HT1080 (cell line): ENCODE measurements at regions not wholly inside any gene's neighbourhood (a gene's known extent, or its start where the extent isn't known, plus 50 kb on each side); places are given as distances from the start of the nearest gene placed in this dataset.

Experiments
- DNase-seq: peaks from one replicate; pipeline ENCODE4 v3.0.0-alpha.2; 2015; ENCODE audit warnings: low read depth

DNA sequence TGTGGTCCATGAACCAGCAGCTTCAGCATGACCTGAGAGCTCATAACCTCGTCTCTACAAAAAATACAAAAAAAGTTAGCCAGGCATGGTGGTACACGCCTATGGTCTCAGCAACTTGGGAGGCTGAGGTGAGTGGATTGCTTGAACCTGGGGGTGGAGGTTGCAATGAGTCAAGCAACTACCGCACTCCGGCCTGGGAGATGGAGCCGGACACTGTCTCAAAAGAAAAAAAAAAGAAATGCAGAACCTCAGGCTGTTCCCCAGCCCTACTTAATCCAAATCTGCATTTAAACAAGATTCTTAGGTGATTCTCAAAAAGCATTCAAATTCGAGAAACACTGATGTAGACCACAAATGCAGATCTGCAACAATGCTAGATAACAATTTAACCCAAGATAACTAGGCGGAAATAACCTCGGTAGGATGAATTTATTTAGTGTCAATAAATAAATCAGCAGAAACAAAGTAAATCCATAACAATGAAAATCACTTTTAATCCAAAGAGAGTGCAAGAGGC, 203.5 kb downstream of the SP3 start:
- no peak for DNase-seq

DNA sequence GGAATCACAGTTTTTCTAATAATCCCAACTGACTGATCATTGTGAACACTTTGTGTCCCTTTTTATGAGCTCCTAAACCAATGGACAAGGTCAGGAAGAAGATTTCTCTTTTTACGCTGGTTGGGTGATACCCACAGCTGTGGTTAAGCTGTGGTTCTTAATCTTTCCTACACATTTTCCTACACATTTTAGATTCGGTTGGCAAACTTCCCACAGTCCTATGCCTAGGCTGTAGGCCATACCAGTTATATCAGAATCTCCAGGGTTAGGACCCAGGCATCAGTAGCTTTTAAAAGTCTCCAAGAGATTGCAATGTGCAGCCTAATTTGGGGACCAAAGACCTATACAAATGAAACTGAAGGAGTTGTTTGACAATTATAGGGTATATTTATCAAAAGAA, 203.0 kb downstream of the SP3 start:
- no peak for DNase-seq

DNA sequence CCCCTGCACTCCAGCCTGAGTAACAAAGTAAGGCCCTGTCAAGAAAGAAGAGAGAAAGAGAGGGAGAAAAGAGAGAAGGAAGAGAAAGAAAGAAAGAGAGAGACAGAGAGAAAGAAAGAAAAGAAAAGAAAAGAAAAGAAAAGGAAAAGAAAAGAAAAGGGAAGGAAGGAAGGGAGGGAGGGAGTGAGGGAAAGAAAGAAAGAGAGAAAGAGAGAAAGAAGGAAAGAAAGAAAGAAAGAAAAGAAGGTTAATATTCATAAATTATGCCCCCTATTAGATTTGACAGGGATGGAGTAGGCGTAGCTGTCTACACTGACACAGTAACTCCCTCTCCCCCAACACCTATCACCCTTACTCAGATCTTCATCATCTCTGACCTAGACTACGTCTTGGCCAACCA, 202.3 kb downstream of the SP3 start:
- DNase-seq = no peak

DNA sequence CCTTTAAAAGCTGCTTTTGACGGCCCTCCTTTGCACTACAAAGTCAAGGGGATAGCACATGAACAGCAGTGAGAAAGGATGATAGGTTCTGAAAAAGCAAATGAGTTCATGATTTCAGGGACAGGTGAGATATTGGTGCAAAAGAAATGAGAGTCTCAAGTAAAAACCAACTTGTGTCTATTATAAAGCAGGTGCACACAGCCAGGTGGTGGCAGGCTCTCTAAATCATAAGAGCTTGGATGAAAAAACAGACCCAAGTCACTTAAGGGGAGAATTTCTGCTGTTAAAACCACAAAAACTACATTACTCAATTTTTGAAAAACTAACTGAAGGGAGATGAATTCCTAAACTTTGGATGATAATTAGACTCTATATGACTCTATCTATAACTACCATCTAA, 201.5 kb downstream of the SP3 start:
- no peak for DNase-seq

DNA sequence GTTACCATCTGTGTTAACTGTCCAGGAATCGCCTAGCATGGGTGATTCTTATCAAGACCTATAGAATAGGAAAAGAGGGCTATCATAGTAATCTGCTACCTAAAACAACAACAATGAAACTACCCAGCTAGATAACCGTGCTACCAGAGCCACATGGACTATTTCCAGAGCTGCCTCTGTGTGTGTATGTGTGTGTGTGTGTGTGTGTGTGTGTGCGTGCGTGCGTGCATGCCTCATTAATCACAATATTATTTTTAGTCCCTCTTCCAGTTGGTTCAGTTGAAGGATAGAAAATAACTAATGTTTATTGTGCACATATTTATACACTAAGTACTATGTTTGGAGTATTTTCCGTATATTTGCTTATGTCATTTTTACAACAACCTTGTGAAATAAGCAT, 201.1 kb downstream of the SP3 start:
- DNase-seq = no peak

DNA sequence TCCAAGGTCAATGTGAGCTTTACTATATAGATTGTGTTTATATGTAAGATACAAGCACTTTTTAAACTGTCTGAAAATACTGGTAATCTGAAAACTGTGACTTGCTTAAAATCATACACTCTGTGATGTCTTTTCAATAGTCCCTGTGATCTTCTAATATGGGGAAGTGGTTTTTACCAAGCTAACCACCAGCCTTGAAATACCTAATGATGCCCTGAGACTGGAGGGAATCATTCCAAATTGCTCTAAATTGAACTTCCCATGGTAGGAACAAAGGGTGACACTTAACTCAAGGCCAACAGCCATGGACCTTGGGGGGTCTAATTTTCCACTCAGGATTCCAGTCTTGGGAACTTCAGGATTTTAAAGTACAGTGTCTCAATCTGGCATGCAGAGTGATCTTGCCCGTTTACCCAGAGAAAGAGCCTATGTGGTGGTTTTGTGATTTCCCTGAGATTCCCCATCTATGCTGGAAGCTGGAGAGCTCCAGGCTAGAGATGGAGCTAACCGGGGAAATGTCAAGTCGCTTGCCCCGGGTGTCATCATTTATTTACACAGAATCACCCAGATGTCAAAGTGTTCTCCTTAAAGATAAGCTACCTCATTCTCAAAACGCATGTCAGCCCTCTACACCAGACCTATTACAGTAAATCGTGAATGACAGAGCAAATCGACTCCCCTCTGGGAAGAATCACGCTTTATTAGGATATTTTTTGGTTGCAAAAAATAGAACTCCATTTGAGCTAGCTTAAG, 198.5 kb downstream of the SP3 start:
- DNase-seq = no peak

DNA sequence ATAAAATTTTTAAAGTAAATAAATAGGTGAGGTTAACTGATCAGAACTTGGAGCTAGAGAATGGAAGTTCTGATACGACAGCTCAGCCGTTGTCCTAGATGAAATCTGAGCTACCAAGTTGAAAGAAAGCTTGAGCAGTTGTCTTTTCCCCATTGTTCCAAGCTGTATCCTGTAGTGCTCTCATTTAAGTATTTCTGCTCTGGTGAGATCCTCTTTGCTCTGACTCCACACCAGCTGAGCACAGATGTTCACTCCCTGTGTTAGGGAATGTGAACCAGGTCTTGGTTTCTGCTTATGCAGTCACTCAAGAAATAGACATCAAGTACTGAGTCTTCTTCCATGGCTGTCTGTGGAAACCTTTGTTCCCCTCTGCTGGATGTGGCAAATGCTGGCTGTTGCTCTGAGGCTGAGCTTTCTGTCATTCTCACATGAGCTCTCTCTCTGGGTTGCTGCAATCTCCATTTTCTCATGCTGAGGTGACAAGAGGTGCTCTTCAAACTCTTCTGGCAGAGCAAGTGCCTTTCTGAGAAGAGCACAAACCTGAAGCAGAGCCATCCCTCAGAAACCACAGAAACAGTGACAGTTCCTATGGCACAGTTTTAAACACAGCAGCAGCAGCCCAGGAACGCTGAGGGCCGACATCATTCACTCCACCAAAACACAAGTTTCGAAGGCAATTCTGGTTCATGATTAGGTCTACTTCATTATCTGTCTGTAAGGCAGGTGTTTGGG, 194.1 kb downstream of the SP3 start:
- DNase-seq = no peak

DNA sequence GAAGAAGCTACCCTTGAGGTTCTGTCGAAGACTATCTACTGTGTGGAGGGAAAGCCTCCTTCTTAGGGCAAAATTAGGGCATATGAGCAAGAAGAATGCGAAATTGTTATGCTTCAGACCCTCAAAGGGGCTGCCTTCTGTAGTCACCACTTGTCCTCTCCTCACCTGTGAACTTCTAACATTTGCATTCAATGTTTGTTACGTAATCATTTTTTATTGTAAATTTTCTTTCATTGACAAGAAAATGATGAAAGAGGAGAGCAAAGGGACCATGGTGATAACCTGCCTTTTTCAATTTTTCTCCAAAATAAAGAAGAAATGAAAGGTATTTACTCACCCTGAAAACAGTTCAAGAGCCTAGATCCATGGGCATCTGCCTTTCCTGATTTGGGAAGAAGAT, 193.0 kb downstream of the SP3 start:
- DNase-seq = no peak

DNA sequence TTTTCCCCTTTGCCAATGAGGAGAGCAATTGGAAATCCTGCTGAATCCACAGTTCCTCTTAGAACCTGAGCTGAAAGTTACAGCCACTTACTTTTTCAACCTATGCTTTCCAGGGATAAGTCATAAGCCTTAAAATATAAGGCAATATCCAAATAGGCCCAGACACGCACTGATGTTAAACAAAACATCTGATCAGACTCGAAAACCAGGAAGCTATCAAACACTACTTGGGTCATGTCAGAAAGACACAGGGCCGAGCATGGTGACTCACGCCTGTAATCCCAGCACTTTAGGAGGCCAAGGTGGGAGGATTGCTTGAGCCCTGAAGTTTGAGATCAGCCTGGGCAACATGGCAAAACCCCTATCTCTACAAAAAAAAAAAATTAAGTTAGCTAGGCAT, 192.1 kb downstream of the SP3 start:
- DNase-seq = peak; percentile 18

DNA sequence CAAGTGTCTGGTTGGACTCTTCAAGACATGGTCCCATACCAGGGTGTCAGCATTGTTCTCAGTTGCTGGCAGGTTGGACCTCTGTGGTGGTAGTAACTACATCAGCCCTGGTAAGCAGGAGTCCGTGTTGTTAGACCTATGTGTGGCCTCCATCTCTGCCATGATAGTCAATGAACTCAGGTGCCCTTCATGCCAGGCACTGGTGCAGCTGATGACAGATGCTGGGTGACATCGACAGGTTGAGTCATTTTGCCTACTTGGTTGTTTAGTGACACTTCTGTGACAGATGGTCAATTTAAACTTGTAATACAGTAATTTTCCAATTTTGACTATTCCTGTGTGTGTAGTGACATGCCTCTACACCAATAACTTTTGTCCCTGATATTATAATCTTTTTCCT, 189.7 kb downstream of the SP3 start:
- no peak for DNase-seq

DNA sequence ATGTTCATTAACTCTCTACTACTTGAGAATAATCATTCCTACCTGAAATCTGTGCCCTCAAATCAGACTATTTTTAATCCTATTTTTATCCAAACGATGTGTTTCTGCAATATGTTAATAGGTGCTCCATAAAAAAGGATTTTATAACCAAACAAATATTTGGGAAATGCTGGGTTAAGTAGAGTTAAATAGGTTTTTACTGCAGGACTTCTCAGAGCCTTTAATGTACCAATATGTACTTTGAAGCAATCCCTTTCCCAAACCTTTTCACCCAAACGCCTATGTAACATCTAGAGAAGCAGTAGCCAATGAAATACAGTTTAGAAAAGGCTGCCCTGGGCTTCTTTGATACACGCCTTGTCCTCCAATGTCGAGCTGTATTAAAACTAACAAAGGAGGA, 182.5 kb downstream of the SP3 start:
- DNase-seq = no peak

DNA sequence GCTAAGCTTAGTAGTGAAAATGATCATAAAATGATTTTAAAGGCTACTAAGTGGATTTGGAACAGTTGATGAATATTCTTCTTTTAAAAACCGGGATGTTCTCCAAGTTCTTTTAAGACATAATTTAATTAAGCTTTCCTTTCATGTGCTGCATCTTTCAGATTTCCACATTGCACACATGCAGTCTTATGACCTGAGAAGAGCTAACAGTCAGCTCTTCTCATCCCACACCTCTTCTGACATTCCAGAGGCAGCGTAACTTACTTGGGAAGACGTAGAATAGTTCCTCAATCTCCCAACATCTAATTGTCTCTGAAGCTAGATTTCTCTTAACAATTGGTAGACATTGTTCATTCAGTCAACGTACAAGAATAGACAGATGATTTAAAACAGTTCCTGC, 181.8 kb downstream of the SP3 start:
- DNase-seq = no peak

DNA sequence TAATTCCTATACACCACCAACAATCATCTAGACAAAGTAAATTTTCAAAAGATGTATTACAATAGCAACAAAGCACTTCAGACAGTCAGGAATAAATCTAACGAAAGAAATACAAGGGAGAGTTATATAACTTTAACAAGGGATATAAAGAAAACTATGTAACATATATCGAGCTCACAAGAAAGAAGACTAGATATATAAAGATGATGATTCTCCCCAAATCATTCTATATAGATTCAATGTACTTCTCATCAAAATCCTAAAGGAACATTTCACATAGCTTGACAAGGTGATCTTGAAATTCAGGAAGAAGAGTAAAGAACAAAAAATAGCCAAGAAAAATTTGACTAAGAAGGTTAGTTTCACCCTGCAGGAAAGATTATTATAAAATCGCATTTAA, 179.4 kb downstream of the SP3 start:
- DNase-seq = no peak

DNA sequence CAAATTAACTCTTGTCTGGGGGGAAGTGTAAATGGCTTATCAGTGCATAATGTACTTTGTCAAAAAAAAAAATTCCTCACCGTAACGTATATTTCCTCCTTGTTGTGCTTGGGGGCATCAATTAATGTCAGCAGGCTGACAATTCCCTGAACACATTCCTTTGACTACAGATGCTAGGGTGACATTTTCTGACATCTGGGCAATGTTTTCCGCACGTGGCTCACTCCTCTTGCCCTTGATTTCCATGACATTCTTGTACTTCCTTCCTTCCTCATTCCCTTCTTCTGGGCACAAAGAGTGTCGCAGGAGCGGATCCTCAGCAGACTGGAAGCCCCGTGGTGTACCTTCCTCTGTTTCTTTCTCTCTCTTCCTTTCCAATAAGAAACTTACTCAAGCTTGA, 173.7 kb downstream of the SP3 start:
- no peak for DNase-seq

DNA sequence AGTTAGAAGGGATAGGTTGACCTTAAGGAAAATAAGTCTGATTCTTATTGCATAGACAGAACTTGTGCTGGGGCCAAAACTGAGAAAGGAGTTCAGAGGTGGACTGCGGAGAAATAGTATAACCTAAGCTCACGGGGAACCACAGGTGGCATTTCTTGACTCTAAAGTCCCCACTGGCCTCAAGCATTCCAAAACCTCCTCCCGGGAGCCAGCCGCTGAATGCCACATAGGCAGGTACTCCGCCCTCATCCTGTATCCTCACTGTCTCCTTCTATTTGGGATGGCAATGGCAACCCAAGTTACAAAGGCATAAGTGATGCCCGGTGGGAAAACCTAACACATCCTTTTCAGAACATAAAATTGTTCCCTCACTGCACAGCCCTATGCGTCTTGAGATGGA, 173.0 kb downstream of the SP3 start:
- DNase-seq = no peak

DNA sequence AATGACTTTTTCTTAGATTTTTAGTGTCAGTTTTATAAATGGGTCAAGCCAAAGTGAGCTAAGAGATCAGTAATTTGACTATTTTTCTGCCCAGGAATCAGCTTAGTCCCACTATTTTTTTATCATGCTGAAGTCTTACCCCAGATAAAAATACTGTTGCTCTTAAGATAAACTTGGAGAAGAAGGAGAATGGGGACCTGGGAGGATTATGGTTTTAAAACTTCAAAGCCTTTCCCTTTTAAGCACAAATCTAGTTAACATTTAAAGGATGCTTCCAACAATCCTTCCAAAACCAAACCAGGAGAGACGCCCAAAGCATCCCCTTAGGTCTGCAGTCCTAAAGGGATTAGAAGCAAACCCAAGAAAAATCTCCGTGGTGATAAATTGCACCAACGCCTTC, 172.4 kb downstream of the SP3 start:
- no peak for DNase-seq

DNA sequence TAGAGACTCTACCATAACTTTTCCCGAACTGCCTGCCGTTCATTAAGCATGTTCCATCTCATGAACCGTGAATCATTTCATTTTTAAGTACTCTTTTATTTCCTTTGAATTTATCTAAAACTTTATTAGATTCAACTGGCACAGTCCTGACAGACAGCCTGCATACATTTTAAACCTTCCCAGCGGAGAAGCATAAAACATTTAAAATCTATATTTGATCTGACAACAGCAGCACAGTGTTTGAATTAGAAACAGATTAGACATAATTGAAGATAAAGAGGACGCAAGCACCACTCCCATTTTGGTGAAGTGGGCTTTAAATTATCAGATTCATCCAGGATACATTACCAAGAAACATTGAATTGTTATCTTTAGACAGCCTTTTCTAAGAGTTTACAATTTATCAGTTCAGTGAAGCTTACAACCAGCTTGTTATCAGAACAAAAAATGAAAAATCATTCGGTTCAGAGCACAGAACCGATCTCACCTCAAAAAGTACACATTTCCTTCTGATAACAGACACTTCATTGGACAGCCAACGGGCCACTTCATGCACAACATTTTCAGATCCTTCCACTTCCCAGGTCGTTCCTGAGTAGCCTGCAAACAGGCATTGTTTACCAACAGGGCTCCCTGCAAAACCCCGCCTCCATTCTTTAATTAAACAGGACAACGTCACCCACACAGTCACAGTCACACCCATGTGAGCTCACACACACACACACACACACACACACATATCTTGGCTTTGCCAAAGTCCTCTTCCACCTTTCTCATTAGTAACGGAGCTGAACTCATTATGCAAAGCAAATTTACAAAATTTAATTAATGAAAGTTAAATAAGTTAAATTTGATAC, 171.2 kb downstream of the SP3 start:
- no peak for DNase-seq

DNA sequence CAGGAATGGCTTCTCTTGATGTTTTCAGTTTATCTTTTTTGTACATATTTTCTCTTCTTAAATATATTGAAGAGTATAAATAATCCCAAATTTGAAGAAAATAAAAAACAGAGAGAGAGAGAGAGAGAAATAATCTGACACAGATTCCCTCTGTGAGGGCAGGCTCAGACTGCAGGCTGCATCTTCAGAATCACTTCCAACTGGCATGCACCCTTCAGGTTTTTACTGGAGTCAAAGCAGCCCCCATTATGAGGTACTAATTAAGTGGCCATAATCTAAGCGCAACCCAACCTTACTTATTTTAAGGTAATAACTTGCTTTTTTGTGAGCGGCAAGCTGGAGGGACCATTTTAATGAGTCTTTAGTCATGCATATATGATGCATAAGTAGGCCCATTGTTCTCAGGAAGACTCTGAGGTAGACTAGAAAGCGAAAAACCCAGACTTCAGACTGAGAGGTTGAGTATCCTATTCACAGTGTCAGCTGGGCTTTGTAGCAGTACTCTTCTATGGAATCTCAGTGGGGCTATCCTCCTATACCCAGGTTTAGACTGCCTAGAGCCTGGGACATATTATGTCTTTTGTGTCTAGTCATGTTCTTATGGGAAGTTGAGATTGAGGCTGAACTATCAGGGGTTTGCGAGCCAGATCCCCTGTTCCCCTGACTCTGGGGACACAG, 167.4 kb downstream of the SP3 start:
- DNase-seq = no peak

DNA sequence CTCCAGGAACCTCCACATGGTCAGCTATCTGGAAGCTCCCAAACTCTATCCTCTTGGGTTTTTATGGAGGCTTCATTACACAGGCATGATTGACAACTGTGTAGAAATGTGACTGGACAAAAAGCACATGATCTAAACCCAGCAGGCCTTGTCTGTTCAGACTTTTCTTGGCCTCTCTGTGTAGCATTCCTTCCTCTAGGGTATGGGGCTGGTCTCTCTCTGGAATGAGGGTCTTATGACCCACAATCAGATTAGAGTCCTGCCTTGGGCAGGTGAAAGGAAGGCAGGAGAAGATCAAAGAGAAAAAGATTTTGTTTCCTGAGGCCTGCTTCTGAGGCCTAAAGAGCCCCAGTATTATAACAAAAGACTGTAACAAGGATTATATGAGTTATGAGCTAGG, 162.7 kb downstream of the SP3 start:
- no peak for DNase-seq

DNA sequence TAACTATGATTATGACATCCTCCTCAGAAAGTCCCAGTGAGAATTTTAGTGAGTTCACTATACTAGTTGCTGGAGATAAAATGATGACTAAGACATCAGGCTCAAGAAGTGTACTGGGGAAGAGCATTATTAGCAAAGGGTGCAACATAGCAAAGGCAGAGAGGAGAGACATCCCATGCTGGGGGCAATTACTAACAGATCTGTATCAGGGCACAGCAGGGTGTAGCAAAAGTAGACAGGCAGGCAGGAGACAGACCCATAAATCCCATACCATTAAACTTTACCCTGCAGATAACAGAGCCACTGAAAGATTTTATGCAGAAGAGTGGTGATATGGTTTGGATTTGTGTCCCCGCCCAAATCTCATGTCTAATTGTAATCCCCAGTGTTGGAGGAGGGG, 161.7 kb downstream of the SP3 start:
- DNase-seq = no peak

DNA sequence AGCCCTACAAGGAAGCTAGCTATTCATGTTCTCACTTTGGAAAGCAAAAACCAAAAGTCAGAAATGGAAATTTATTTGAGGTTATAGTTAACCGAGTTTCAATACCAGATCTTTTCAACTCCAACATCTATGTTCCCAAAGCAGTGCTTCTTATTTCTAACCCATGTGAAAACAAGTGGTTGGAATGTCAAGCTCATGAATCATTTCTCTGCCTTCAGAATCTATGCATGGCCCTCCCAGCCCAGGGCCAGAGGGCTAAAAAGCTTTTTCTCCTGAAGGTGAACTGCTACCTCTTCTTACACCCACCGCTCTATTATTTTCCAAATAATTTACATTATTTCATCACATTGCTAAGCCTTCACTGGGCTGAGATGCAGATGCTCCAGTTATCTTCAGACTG, 158.4 kb downstream of the SP3 start:
- DNase-seq = no peak

DNA sequence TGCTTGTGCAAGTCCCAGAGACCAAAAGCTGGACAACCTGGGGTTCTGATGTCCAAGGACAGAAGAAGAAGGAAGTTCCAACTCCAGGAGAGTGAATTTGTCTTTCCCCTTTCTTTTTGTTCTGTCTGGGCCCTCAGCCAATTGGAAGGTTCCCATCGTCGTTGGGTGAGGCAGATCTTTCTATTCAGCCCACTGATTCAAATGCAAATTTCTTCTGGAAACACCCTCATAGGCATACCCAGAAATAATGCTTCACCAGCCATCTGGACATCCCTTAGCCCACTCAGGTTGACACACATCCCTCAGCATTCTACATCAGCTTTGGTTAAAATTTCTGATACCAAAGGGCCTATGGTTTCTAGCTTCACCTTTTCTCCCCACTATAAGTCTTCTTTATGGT, 156.5 kb downstream of the SP3 start:
- DNase-seq = no peak
